ENCODE measurements at regions not wholly inside any gene's neighbourhood (a gene's known extent, or its start where the extent isn't known, plus 50 kb on each side); places are given as distances from the start of the nearest gene placed in this dataset.

- H3K4me3 ChIP-seq (ENCODE audit: low read length), result no peak overlapping the region
- no peak overlapping the region for H3K4me2 ChIP-seq (ENCODE audit: low read length)
- no peak overlapping the region for H2AFZ ChIP-seq (ENCODE audit: low read depth, low read length)
- TF ChIP-seq REST (IDR thresholded peaks at IDR 0.05; ENCODE audit: borderline replicate concordance) (no peak), TAF1 (IDR thresholded peaks at IDR 0.05; ENCODE audit: low read depth) (no peak), RAD21 (conservative IDR thresholded peaks at IDR 0.05) (no peak), EP300 (conservative IDR thresholded peaks at IDR 0.05; ENCODE audit: poor library complexity, severe bottlenecking) (no peak), EZH2 (IDR thresholded peaks at IDR 0.05; ENCODE audit: borderline replicate concordance, insufficient read depth, low read length, poor library complexity, severe bottlenecking) (no peak), SMC3 (conservative IDR thresholded peaks at IDR 0.05; ENCODE audit: poor library complexity) (no peak), MXI1 (conservative IDR thresholded peaks at IDR 0.05; ENCODE audit: poor library complexity, severe bottlenecking) (no peak), POLR2AphosphoS5 (IDR thresholded peaks at IDR 0.05) (no peak)
- TF ChIP-seq, protein P1, sequence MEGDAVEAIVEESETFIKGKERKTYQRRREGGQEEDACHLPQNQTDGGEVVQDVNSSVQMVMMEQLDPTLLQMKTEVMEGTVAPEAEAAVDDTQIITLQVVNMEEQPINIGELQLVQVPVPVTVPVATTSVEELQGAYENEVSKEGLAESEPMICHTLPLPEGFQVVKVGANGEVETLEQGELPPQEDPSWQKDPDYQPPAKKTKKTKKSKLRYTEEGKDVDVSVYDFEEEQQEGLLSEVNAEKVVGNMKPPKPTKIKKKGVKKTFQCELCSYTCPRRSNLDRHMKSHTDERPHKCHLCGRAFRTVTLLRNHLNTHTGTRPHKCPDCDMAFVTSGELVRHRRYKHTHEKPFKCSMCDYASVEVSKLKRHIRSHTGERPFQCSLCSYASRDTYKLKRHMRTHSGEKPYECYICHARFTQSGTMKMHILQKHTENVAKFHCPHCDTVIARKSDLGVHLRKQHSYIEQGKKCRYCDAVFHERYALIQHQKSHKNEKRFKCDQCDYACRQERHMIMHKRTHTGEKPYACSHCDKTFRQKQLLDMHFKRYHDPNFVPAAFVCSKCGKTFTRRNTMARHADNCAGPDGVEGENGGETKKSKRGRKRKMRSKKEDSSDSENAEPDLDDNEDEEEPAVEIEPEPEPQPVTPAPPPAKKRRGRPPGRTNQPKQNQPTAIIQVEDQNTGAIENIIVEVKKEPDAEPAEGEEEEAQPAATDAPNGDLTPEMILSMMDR (IDR thresholded peaks at IDR 0.05; ENCODE audit: poor library complexity, severe bottlenecking), result no peak
- no peaks in the 10 kb centered on the region for H3K9me2 ChIP-seq (ENCODE audit: insufficient read depth, low read length)
- H3K9ac ChIP-seq (ENCODE audit: low read length), result no peak overlapping the region
- no peaks in the 10 kb centered on the region for H3K27me3 ChIP-seq (ENCODE audit: insufficient read depth, low read depth, low read length)
- H3K36me3 ChIP-seq (ENCODE audit: insufficient read depth, low read length), result no peaks in the 10 kb centered on the region
- H3K79me2 ChIP-seq (replicated peaks; ENCODE audit: insufficient read depth, low read length), result no peaks in the 10 kb centered on the region
- H3K27ac ChIP-seq (ENCODE audit: low read length), result no peak overlapping the region
- no peaks in the 10 kb centered on the region for H4K20me1 ChIP-seq (ENCODE audit: insufficient read depth)
- no peaks in the 10 kb centered on the region for H3K9me3 ChIP-seq (ENCODE audit: low read length)
- no peaks in the 10 kb centered on the region for H3F3A ChIP-seq (ENCODE audit: insufficient read depth, low read length, poor library complexity, severe bottlenecking)
Observed at GRCh38 chr2:8426550-8426949, 255.3 kb upstream of the ID2 start.

DNA sequence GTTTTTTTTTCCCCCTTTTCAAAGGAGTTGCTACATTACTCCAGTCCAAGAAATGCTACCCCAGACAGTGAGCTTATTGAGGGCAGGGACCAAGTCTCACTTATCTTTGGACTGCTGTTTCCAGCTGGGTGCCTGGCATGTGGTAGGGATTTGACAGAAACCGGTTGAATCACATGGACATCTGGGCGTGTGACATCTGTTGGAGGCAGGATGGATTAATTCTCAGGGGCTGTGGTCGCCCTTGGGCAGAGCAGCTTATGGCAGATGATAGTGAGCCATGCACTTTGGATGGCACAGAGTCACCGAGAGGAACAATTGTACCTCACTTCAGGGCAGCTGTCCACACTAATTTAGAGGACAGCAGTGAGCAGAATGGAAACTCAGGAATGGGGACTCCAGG lies 254.6 kb upstream of the ID2 start:
- Histone ChIP-seq H3K4me2 (ENCODE audit: low read length) (no peak overlapping the region), H3K9me3 (ENCODE audit: low read length) (no peaks in the 10 kb centered on the region), H3K9ac (ENCODE audit: low read length) (no peak overlapping the region), H3K9me2 (ENCODE audit: insufficient read depth, low read length) (no peaks in the 10 kb centered on the region), H3K27ac (ENCODE audit: low read length) (no peak overlapping the region), H3F3A (ENCODE audit: insufficient read depth, low read length, poor library complexity, severe bottlenecking) (no peaks in the 10 kb centered on the region), H2AFZ (ENCODE audit: low read depth, low read length) (no peak overlapping the region), H3K27me3 (ENCODE audit: insufficient read depth, low read depth, low read length) (no peaks in the 10 kb centered on the region), H3K79me2 (replicated peaks; ENCODE audit: insufficient read depth, low read length) (no peaks in the 10 kb centered on the region), H4K20me1 (ENCODE audit: insufficient read depth) (no peaks in the 10 kb centered on the region), H3K36me3 (ENCODE audit: insufficient read depth, low read length) (no peaks in the 10 kb centered on the region), H3K4me3 (ENCODE audit: low read length) (no peak overlapping the region)
- TF ChIP-seq, protein P1 (IDR thresholded peaks at IDR 0.05; ENCODE audit: poor library complexity, severe bottlenecking), result no peak
- TF ChIP-seq EP300 (conservative IDR thresholded peaks at IDR 0.05; ENCODE audit: poor library complexity, severe bottlenecking) (no peak), EZH2 (IDR thresholded peaks at IDR 0.05; ENCODE audit: borderline replicate concordance, insufficient read depth, low read length, poor library complexity, severe bottlenecking) (no peak), MXI1 (conservative IDR thresholded peaks at IDR 0.05; ENCODE audit: poor library complexity, severe bottlenecking) (no peak), RAD21 (conservative IDR thresholded peaks at IDR 0.05) (no peak), TAF1 (IDR thresholded peaks at IDR 0.05; ENCODE audit: low read depth) (no peak), REST (IDR thresholded peaks at IDR 0.05; ENCODE audit: borderline replicate concordance) (no peak), SMC3 (conservative IDR thresholded peaks at IDR 0.05; ENCODE audit: poor library complexity) (no peak), POLR2AphosphoS5 (IDR thresholded peaks at IDR 0.05) (no peak)

Data from neural cell (in vitro differentiated cells).